ENCODE measurements at regions not wholly inside any gene's neighbourhood (a gene's known extent, or its start where the extent isn't known, plus 50 kb on each side); places are given as distances from the start of the nearest gene placed in this dataset.

GRCh38 chr20:60191014-60191413, 232.8 kb downstream of the CDH26 start:
- no peak for TF ChIP-seq CTCF (IDR thresholded peaks at IDR 0.05)
- TF ChIP-seq EZH2 (IDR thresholded peaks at IDR 0.05), result no peak
- no peak for TF ChIP-seq EZH2phosphoT487 (IDR thresholded peaks at IDR 0.05)
